ENCODE measurements at regions not wholly inside any gene's neighbourhood (a gene's known extent, or its start where the extent isn't known, plus 50 kb on each side); places are given as distances from the start of the nearest gene placed in this dataset.

DNA sequence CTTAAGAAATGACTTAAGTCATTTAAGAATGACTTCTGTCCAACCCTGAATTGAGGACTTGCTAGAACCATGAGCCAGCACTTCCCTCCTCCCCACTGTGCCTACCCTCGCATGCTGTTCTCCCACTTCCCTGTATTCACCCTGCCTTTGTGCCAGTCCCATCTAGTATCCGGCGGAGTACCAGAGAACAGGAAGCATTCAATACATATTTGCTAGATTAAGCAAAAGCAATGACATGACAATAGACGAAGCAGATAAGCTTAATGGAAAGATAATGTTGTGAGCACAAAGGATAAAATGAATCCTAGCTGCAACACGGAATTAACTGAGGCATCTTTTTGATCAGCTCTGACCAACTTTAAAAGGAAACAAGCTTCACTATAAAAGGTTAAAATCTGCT lies 328.5 kb downstream of the TDRD15 start:
- H3K27ac ChIP-seq (ENCODE audit: low read length) = no peak overlapping the region
- TF ChIP-seq, protein P1, sequence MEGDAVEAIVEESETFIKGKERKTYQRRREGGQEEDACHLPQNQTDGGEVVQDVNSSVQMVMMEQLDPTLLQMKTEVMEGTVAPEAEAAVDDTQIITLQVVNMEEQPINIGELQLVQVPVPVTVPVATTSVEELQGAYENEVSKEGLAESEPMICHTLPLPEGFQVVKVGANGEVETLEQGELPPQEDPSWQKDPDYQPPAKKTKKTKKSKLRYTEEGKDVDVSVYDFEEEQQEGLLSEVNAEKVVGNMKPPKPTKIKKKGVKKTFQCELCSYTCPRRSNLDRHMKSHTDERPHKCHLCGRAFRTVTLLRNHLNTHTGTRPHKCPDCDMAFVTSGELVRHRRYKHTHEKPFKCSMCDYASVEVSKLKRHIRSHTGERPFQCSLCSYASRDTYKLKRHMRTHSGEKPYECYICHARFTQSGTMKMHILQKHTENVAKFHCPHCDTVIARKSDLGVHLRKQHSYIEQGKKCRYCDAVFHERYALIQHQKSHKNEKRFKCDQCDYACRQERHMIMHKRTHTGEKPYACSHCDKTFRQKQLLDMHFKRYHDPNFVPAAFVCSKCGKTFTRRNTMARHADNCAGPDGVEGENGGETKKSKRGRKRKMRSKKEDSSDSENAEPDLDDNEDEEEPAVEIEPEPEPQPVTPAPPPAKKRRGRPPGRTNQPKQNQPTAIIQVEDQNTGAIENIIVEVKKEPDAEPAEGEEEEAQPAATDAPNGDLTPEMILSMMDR (IDR thresholded peaks at IDR 0.05; ENCODE audit: borderline replicate concordance, extremely low read depth, low read length, poor library complexity, severe bottlenecking) = no peak
- TF ChIP-seq EZH2 (IDR thresholded peaks at IDR 0.05; ENCODE audit: borderline replicate concordance, low read depth, low read length, severe bottlenecking) = no peak
- H3K4me2 ChIP-seq (ENCODE audit: insufficient read depth, low read length) = no peak overlapping the region
- H3K79me2 ChIP-seq (ENCODE audit: insufficient read depth, low read length) = no peaks in the 10 kb centered on the region
- no peak for ATAC-seq (ENCODE audit: insufficient read depth, low read depth)
- no peaks in the 10 kb centered on the region for H4K20me1 ChIP-seq (ENCODE audit: insufficient read depth, low read length)
- H3K4me3 ChIP-seq (ENCODE audit: low read depth in 1 of 2, low read length in 2 of 2) = no peak overlapping the region
- no peaks in the 10 kb centered on the region for H3K27me3 ChIP-seq (ENCODE audit: insufficient read depth, low read length, poor library complexity)
- no peaks in the 10 kb centered on the region for H3K36me3 ChIP-seq (ENCODE audit: insufficient read depth, low read length)
- no peaks in the 10 kb centered on the region for H3K9me3 ChIP-seq (ENCODE audit: insufficient read depth, low read length, severe bottlenecking)
- no peaks in the 10 kb centered on the region for H3K4me1 ChIP-seq (ENCODE audit: insufficient read depth, low read length)
- DNase-seq = no peak
- H2AFZ ChIP-seq (ENCODE audit: low read depth, low read length) = no peak overlapping the region
- H3K9ac ChIP-seq (ENCODE audit: low read depth, low read length) = no peak overlapping the region

DNA sequence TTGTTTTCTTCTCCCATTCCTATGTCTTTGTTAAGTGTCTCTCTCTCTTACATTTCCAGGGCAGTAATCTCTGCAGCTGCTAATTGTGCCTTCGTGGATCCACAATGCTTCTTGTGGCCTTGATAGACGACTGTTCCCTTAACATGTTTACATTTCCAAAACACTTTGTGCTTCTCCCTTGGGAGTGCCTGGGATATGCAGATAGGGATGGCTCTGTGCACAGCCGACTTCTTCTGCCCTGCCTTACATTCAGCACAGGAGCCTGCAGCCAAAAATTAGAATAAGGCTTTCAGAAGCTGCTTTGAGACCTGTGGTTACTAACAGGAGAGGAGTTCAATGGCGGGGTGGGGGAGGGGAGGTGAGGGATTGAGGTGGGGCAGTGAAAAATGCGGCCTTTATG lies 328.9 kb downstream of the TDRD15 start:
- DNase-seq (no peak), ATAC-seq (ENCODE audit: insufficient read depth, low read depth) (no peak)
- H3K9ac ChIP-seq (ENCODE audit: low read depth, low read length) = no peak overlapping the region
- no peak overlapping the region for H3K27ac ChIP-seq (ENCODE audit: low read length)
- TF ChIP-seq EZH2 (IDR thresholded peaks at IDR 0.05; ENCODE audit: borderline replicate concordance, low read depth, low read length, severe bottlenecking) = no peak
- TF ChIP-seq, protein P1 (IDR thresholded peaks at IDR 0.05; ENCODE audit: borderline replicate concordance, extremely low read depth, low read length, poor library complexity, severe bottlenecking) = no peak
- H4K20me1 ChIP-seq (ENCODE audit: insufficient read depth, low read length) = no peaks in the 10 kb centered on the region
- no peaks in the 10 kb centered on the region for H3K4me1 ChIP-seq (ENCODE audit: insufficient read depth, low read length)
- H3K4me2 ChIP-seq (ENCODE audit: insufficient read depth, low read length) = no peak overlapping the region
- no peaks in the 10 kb centered on the region for H3K9me3 ChIP-seq (ENCODE audit: insufficient read depth, low read length, severe bottlenecking)
- no peaks in the 10 kb centered on the region for H3K79me2 ChIP-seq (ENCODE audit: insufficient read depth, low read length)
- H3K36me3 ChIP-seq (ENCODE audit: insufficient read depth, low read length) = no peaks in the 10 kb centered on the region
- H3K4me3 ChIP-seq (ENCODE audit: low read depth in 1 of 2, low read length in 2 of 2) = no peak overlapping the region
- no peaks in the 10 kb centered on the region for H3K27me3 ChIP-seq (ENCODE audit: insufficient read depth, low read length, poor library complexity)
- no peak overlapping the region for H2AFZ ChIP-seq (ENCODE audit: low read depth, low read length)

DNA sequence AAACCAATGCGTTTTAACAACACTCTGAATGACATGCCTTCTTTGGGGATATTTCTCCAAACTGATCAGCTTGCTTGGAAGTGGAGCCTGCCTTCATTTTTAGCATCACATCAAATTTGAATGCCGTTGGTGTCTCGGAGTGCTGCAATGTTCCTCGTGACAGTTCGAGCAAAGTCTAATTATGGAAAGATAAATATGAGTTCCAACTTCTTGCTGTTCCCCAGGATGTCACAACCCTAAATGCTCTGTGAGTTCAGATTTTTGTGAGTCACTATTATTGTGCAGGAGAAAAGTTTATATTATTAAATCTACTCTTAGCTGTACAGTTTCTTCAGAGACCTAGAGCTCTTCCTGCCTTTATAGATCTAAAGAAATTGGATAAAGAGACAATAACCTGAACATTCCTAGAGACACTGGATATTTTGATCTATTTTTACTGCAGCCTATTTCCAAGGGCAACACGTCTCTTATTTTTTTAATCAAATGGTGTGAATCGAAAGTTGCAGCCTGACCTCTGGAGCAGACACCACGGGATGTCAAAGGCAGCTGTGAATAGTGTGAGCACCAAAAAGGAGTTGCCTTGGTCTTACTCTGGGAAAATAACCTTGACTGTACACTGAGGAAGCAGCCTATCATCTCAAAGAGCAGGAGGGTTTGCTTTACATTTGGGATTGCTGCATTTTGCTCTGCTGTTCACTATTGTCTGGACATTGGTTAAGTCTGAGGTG lies 330.1 kb downstream of the TDRD15 start:
- no peak overlapping the region for H3K4me2 ChIP-seq (ENCODE audit: insufficient read depth, low read length)
- no peaks in the 10 kb centered on the region for H3K36me3 ChIP-seq (ENCODE audit: insufficient read depth, low read length)
- H3K4me1 ChIP-seq (ENCODE audit: insufficient read depth, low read length) = no peaks in the 10 kb centered on the region
- H3K4me3 ChIP-seq (ENCODE audit: low read depth in 1 of 2, low read length in 2 of 2) = no peak overlapping the region
- TF ChIP-seq EZH2 (IDR thresholded peaks at IDR 0.05; ENCODE audit: borderline replicate concordance, low read depth, low read length, severe bottlenecking) = no peak
- TF ChIP-seq, protein P1 (IDR thresholded peaks at IDR 0.05; ENCODE audit: borderline replicate concordance, extremely low read depth, low read length, poor library complexity, severe bottlenecking) = no peak
- no peaks in the 10 kb centered on the region for H3K9me3 ChIP-seq (ENCODE audit: insufficient read depth, low read length, severe bottlenecking)
- ATAC-seq (ENCODE audit: insufficient read depth, low read depth) (no peak), DNase-seq (no peak)
- H3K27me3 ChIP-seq (ENCODE audit: insufficient read depth, low read length, poor library complexity) = no peaks in the 10 kb centered on the region
- H3K27ac ChIP-seq (ENCODE audit: low read length) = no peak overlapping the region
- H2AFZ ChIP-seq (ENCODE audit: low read depth, low read length) = no peak overlapping the region
- H3K9ac ChIP-seq (ENCODE audit: low read depth, low read length) = no peak overlapping the region
- no peaks in the 10 kb centered on the region for H4K20me1 ChIP-seq (ENCODE audit: insufficient read depth, low read length)
- no peaks in the 10 kb centered on the region for H3K79me2 ChIP-seq (ENCODE audit: insufficient read depth, low read length)

Data from DND-41 (cell line).